ENCODE measurements at regions not wholly inside any gene's neighbourhood (a gene's known extent, or its start where the extent isn't known, plus 50 kb on each side); places are given as distances from the start of the nearest gene placed in this dataset.

DNA sequence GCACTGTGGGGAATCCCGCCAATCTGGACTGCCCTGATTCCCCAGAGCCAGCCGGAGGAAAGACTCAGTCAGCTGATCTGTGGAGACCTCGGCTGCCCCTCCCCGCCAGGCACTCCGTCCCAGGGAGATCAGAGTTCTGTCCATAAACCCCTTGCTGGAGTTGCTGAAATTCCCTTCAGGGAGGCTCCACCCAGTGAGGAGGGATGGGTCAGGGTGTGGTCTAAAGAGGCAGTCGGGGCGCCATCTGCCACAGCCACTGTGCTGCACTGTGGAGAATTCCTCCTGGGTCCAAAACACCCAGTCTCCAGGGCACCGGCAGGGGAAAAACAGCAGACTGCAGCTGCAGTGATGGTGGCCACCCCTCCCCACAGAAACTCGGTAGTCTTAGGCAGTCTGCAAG is 1922.3 kb upstream of the FLRT2 start:
- H3K36me3 ChIP-seq (ENCODE audit: control insufficient read depth in 2 of 2, extremely low read depth in 1 of 2, insufficient read depth in 2 of 2, low read length in 2 of 2): no peaks in the 10 kb centered on the region
- dilution Hi-C loops (cut with MboI; ENCODE audit: extremely low pct_ligation_motif_present, low sequenced_read_pairs) (no loop called here), intact Hi-C loops (cut with micrococcal nuclease) (no loop called here)
- H3K9me3 ChIP-seq (replicated peaks; ENCODE audit: control insufficient read depth, insufficient read depth, low read length): no peaks in the 10 kb centered on the region
- no peak overlapping the region for H2AFZ ChIP-seq (ENCODE audit: low read depth, low read length)
- no peak for DNase-seq (ENCODE audit: low read depth, low spot score)
- no peaks in the 10 kb centered on the region for H3K79me2 ChIP-seq (ENCODE audit: control insufficient read depth, insufficient read depth, low read length)
- CTCF ChIA-PET: no interaction called here
- H4K20me1 ChIP-seq (replicated peaks; ENCODE audit: control insufficient read depth, extremely low read depth, insufficient read depth, low read length): no peaks in the 10 kb centered on the region
- no peak overlapping the region for H3K27ac ChIP-seq (ENCODE audit: insufficient read depth, low read depth, low read length)
- no peak for TF ChIP-seq FOS (IDR thresholded peaks at IDR 0.05; ENCODE audit: borderline replicate concordance, insufficient read depth, low read length)
- TF ChIP-seq EZH2 (IDR thresholded peaks at IDR 0.05; ENCODE audit: borderline replicate concordance, low read depth, low read length, severe bottlenecking): no peak
- no peak for TF ChIP-seq MYC (IDR thresholded peaks at IDR 0.05; ENCODE audit: low read depth, low read length)
- no peak for FAIRE-seq
- BruUV-seq (replicated peaks): no TSS peak
- H3K4me1 ChIP-seq (ENCODE audit: control insufficient read depth, extremely low read depth, insufficient read depth, low read length): no peaks in the 10 kb centered on the region
- no peak overlapping the region for H3K4me3 ChIP-seq (replicated peaks in 1 of 3; ENCODE audit: insufficient read depth in 1 of 3, low read depth in 1 of 3, low read length in 3 of 3)
- H3K9me1 ChIP-seq (replicated peaks; ENCODE audit: control insufficient read depth, extremely low read depth, insufficient read depth, low read length): no peaks in the 10 kb centered on the region
- no peaks in the 10 kb centered on the region for H3K27me3 ChIP-seq (ENCODE audit: control insufficient read depth in 2 of 2, insufficient read depth in 2 of 2, low read length in 2 of 2)
- H3K4me2 ChIP-seq (ENCODE audit: insufficient read depth, low read length): no peak overlapping the region
- no peak overlapping the region for H3K9ac ChIP-seq (replicated peaks; ENCODE audit: extremely low read depth, insufficient read depth, low read length)
- POLR2A ChIA-PET: no interaction called here

DNA sequence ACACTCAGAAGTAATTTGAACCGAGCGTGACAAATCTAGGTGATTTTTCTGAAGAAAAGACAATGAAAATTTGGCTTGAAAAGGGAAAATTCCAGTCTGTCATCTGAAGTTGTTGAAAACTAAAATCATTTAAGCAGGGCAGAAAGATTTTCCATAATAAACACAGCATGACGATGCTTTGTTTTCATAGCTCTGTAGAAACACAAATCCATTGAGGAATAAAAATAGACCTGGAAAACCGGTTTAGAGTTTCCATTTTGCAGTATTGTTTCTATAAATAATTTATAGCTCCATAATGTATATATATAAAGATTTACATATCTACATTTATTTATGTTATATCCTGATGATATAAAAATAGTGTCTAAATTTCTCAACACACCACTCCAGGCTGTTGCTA is 1918.5 kb upstream of the FLRT2 start:
- Histone ChIP-seq H3K9ac (replicated peaks; ENCODE audit: extremely low read depth, insufficient read depth, low read length) (no peak overlapping the region), H3K9me1 (replicated peaks; ENCODE audit: control insufficient read depth, extremely low read depth, insufficient read depth, low read length) (no peaks in the 10 kb centered on the region), H3K27me3 (ENCODE audit: control insufficient read depth in 2 of 2, insufficient read depth in 2 of 2, low read length in 2 of 2) (no peaks in the 10 kb centered on the region), H3K4me1 (ENCODE audit: control insufficient read depth, extremely low read depth, insufficient read depth, low read length) (no peaks in the 10 kb centered on the region), H3K9me3 (replicated peaks; ENCODE audit: control insufficient read depth, insufficient read depth, low read length) (no peaks in the 10 kb centered on the region), H3K36me3 (ENCODE audit: control insufficient read depth in 2 of 2, extremely low read depth in 1 of 2, insufficient read depth in 2 of 2, low read length in 2 of 2) (no peaks in the 10 kb centered on the region), H2AFZ (ENCODE audit: low read depth, low read length) (no peak overlapping the region), H3K27ac (ENCODE audit: insufficient read depth, low read depth, low read length) (no peak overlapping the region), H3K4me3 (replicated peaks in 1 of 3; ENCODE audit: insufficient read depth in 1 of 3, low read depth in 1 of 3, low read length in 3 of 3) (no peak overlapping the region), H3K79me2 (ENCODE audit: control insufficient read depth, insufficient read depth, low read length) (no peaks in the 10 kb centered on the region), H4K20me1 (replicated peaks; ENCODE audit: control insufficient read depth, extremely low read depth, insufficient read depth, low read length) (no peaks in the 10 kb centered on the region), H3K4me2 (ENCODE audit: insufficient read depth, low read length) (no peak overlapping the region)
- ChIA-PET POLR2A (no interaction called here), CTCF (interaction anchor here (1.3 kb wide), 1 partner anchor 18 kb away, joined by 3 read pairs; no protein-coding TSS in a partner anchor)
- no peak for DNase-seq (ENCODE audit: low read depth, low spot score)
- intact Hi-C loops (cut with micrococcal nuclease): no loop called here
- BruUV-seq (replicated peaks): no TSS peak
- dilution Hi-C loops (cut with MboI; ENCODE audit: extremely low pct_ligation_motif_present, low sequenced_read_pairs): no loop called here
- no peak for FAIRE-seq
- no peak for TF ChIP-seq FOS (IDR thresholded peaks at IDR 0.05; ENCODE audit: borderline replicate concordance, insufficient read depth, low read length)
- TF ChIP-seq MYC (IDR thresholded peaks at IDR 0.05; ENCODE audit: low read depth, low read length): no peak
- TF ChIP-seq, protein P1, sequence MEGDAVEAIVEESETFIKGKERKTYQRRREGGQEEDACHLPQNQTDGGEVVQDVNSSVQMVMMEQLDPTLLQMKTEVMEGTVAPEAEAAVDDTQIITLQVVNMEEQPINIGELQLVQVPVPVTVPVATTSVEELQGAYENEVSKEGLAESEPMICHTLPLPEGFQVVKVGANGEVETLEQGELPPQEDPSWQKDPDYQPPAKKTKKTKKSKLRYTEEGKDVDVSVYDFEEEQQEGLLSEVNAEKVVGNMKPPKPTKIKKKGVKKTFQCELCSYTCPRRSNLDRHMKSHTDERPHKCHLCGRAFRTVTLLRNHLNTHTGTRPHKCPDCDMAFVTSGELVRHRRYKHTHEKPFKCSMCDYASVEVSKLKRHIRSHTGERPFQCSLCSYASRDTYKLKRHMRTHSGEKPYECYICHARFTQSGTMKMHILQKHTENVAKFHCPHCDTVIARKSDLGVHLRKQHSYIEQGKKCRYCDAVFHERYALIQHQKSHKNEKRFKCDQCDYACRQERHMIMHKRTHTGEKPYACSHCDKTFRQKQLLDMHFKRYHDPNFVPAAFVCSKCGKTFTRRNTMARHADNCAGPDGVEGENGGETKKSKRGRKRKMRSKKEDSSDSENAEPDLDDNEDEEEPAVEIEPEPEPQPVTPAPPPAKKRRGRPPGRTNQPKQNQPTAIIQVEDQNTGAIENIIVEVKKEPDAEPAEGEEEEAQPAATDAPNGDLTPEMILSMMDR (IDR thresholded peaks at IDR 0.05; ENCODE audit: extremely low read depth in 1 of 2, insufficient read depth in 1 of 2, low read depth in 1 of 2, low read length in 2 of 2): no peak
- TF ChIP-seq GATA2 (IDR thresholded peaks at IDR 0.05; ENCODE audit: insufficient read depth, insufficient read length, low read depth, low read length): no peak
- TF ChIP-seq POLR2A (IDR thresholded peaks at IDR 0.05; ENCODE audit: low read depth, low read length): no peak
- TF ChIP-seq EZH2 (IDR thresholded peaks at IDR 0.05; ENCODE audit: borderline replicate concordance, low read depth, low read length, severe bottlenecking): no peak
- TF ChIP-seq, protein P2, sequence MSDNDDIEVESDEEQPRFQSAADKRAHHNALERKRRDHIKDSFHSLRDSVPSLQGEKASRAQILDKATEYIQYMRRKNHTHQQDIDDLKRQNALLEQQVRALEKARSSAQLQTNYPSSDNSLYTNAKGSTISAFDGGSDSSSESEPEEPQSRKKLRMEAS (IDR thresholded peaks at IDR 0.05; ENCODE audit: insufficient read depth, insufficient read length): no peak
- TF ChIP-seq JUN (IDR thresholded peaks at IDR 0.05; ENCODE audit: borderline replicate concordance, insufficient read depth, insufficient read length, low read depth): no peak
- TF ChIP-seq POLR2AphosphoS5 (IDR thresholded peaks at IDR 0.05; ENCODE audit: insufficient read depth, low read depth, low read length): no peak
